ENCODE measurements at regions not wholly inside any gene's neighbourhood (a gene's known extent, or its start where the extent isn't known, plus 50 kb on each side); places are given as distances from the start of the nearest gene placed in this dataset.

DNA sequence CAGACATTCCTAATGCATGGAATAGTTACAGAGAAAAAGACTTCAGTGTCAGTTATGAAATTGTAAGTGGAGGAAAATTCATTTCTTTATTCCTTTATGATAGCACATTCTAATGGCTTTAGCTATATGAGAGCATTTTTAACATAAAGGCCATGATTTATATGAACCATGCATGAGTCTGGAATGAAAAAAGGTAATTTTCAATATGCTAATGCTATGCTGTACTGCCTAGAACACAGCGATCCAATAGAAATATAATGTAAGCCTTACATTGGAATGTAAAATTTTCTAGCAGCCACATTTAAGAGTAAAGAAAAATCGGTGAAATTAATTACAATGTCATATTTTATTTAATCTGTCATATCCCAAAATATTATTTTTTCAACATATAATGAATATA lies 932.0 kb downstream of the C4orf33 start (continued):
- TF ChIP-seq, protein P1, sequence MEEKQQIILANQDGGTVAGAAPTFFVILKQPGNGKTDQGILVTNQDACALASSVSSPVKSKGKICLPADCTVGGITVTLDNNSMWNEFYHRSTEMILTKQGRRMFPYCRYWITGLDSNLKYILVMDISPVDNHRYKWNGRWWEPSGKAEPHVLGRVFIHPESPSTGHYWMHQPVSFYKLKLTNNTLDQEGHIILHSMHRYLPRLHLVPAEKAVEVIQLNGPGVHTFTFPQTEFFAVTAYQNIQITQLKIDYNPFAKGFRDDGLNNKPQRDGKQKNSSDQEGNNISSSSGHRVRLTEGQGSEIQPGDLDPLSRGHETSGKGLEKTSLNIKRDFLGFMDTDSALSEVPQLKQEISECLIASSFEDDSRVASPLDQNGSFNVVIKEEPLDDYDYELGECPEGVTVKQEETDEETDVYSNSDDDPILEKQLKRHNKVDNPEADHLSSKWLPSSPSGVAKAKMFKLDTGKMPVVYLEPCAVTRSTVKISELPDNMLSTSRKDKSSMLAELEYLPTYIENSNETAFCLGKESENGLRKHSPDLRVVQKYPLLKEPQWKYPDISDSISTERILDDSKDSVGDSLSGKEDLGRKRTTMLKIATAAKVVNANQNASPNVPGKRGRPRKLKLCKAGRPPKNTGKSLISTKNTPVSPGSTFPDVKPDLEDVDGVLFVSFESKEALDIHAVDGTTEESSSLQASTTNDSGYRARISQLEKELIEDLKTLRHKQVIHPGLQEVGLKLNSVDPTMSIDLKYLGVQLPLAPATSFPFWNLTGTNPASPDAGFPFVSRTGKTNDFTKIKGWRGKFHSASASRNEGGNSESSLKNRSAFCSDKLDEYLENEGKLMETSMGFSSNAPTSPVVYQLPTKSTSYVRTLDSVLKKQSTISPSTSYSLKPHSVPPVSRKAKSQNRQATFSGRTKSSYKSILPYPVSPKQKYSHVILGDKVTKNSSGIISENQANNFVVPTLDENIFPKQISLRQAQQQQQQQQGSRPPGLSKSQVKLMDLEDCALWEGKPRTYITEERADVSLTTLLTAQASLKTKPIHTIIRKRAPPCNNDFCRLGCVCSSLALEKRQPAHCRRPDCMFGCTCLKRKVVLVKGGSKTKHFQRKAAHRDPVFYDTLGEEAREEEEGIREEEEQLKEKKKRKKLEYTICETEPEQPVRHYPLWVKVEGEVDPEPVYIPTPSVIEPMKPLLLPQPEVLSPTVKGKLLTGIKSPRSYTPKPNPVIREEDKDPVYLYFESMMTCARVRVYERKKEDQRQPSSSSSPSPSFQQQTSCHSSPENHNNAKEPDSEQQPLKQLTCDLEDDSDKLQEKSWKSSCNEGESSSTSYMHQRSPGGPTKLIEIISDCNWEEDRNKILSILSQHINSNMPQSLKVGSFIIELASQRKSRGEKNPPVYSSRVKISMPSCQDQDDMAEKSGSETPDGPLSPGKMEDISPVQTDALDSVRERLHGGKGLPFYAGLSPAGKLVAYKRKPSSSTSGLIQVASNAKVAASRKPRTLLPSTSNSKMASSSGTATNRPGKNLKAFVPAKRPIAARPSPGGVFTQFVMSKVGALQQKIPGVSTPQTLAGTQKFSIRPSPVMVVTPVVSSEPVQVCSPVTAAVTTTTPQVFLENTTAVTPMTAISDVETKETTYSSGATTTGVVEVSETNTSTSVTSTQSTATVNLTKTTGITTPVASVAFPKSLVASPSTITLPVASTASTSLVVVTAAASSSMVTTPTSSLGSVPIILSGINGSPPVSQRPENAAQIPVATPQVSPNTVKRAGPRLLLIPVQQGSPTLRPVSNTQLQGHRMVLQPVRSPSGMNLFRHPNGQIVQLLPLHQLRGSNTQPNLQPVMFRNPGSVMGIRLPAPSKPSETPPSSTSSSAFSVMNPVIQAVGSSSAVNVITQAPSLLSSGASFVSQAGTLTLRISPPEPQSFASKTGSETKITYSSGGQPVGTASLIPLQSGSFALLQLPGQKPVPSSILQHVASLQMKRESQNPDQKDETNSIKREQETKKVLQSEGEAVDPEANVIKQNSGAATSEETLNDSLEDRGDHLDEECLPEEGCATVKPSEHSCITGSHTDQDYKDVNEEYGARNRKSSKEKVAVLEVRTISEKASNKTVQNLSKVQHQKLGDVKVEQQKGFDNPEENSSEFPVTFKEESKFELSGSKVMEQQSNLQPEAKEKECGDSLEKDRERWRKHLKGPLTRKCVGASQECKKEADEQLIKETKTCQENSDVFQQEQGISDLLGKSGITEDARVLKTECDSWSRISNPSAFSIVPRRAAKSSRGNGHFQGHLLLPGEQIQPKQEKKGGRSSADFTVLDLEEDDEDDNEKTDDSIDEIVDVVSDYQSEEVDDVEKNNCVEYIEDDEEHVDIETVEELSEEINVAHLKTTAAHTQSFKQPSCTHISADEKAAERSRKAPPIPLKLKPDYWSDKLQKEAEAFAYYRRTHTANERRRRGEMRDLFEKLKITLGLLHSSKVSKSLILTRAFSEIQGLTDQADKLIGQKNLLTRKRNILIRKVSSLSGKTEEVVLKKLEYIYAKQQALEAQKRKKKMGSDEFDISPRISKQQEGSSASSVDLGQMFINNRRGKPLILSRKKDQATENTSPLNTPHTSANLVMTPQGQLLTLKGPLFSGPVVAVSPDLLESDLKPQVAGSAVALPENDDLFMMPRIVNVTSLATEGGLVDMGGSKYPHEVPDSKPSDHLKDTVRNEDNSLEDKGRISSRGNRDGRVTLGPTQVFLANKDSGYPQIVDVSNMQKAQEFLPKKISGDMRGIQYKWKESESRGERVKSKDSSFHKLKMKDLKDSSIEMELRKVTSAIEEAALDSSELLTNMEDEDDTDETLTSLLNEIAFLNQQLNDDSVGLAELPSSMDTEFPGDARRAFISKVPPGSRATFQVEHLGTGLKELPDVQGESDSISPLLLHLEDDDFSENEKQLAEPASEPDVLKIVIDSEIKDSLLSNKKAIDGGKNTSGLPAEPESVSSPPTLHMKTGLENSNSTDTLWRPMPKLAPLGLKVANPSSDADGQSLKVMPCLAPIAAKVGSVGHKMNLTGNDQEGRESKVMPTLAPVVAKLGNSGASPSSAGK (IDR thresholded peaks at IDR 0.05), result no peak
- TF ChIP-seq TAF15 (IDR thresholded peaks at IDR 0.05; ENCODE audit: low read depth, low read length) (no peak), SRSF3 (IDR thresholded peaks at IDR 0.05; ENCODE audit: insufficient read depth, low read length) (no peak), ZNF134 (CRISPR knock-in tag; conservative IDR thresholded peaks at IDR 0.05) (no peak), CBX3 (IDR thresholded peaks at IDR 0.05; ENCODE audit: borderline replicate concordance in 1 of 2, low read length in 2 of 2) (no peak)
